CD4-positive, alpha-beta memory T cell (primary cell): ENCODE measurements at regions not wholly inside any gene's neighbourhood (a gene's known extent, or its start where the extent isn't known, plus 50 kb on each side); places are given as distances from the start of the nearest gene placed in this dataset.
A peak's percentile ranks its signal among the peaks of the same experiment; 100 is the strongest.

Experiments used
- CTCF ChIA-PET: fragments of 350-600 bp; sonication (Branson Sonifier 250); formaldehyde crosslinking; loops from one replicate; lab custom pipeline; 2021; ENCODE audit warnings: inconsistent platforms; ENCODE audit not compliant: partially characterized antibody; lab: Charles Lee
- POLR2A ChIA-PET: fragments of 350-600 bp; sonication (Branson Sonifier 250); formaldehyde crosslinking; loops from one replicate; lab custom pipeline; 2021; ENCODE audit not compliant: partially characterized antibody; lab: Charles Lee
- DNase-seq, 5 donors: peaks; one replicate each; pipeline versions ENCODE4 v3.0.0 to v3.0.0-alpha.2; 2020 to 2022; ENCODE audit warnings: mixed read lengths in 1 of 5
- H3K27ac ChIP-seq: one replicate; pipeline ENCODE4 v1.7.0; 2013; ENCODE audit warnings: low read depth, low read length
- H3K27me3 ChIP-seq: 2 replicates; pipeline ENCODE4 v1.7.0; 2013; ENCODE audit warnings: mild to moderate bottlenecking, low read length, moderate library complexity; ENCODE audit not compliant: insufficient read depth
- H3K36me3 ChIP-seq: 2 replicates; pipeline ENCODE4 v1.7.0; 2013; ENCODE audit warnings: mild to moderate bottlenecking, low read length, moderate library complexity; ENCODE audit not compliant: insufficient read depth
- H3K4me1 ChIP-seq: 2 replicates; pipeline ENCODE4 v1.7.0; 2013; ENCODE audit warnings: mild to moderate bottlenecking, low read length, moderate library complexity; ENCODE audit not compliant: insufficient read depth
- H3K4me3 ChIP-seq, 2 donors: one replicate each; pipeline ENCODE4 v1.7.0; 2013; ENCODE audit warnings: low read length in 2 of 2, mild to moderate bottlenecking in 1 of 2
- H3K9me3 ChIP-seq, 2 donors: one replicate each; pipeline ENCODE4 v1.7.0; 2013; ENCODE audit warnings: low read length in 2 of 2, control low read depth in 1 of 2; ENCODE audit not compliant: control insufficient read depth in 1 of 2
- H3K27ac Mint-ChIP-seq, 7 donors: one replicate each; pipeline ENCODE4 v1.8.0; 2020 to 2021; ENCODE audit warnings: mixed read lengths in 7 of 7, mild to moderate bottlenecking in 6 of 7, inconsistent platforms in 3 of 7, moderate library complexity in 3 of 7
- H3K27me3 Mint-ChIP-seq, 2 donors: one replicate each; pipeline ENCODE4 v1.8.0; 2020 to 2021; ENCODE audit warnings: mixed read lengths in 2 of 2
- H3K36me3 Mint-ChIP-seq, 2 donors: one replicate each; pipeline ENCODE4 v1.8.0; 2020 to 2021; ENCODE audit warnings: mixed read lengths in 2 of 2, inconsistent platforms in 1 of 2, mild to moderate bottlenecking in 1 of 2
- H3K4me1 Mint-ChIP-seq, 4 donors: one replicate each; pipeline ENCODE4 v1.8.0; 2020 to 2021; ENCODE audit warnings: mixed read lengths in 4 of 4, mild to moderate bottlenecking in 1 of 4
- H3K4me3 Mint-ChIP-seq, 8 donors: one replicate each; pipeline ENCODE4 v1.8.0; 2020 to 2021; ENCODE audit warnings: mixed read lengths in 8 of 8, mild to moderate bottlenecking in 7 of 8, moderate library complexity in 6 of 8, inconsistent platforms in 3 of 8
- H3K9me3 Mint-ChIP-seq, 8 donors: one replicate each; pipeline ENCODE4 v1.8.0; 2020 to 2021; ENCODE audit warnings: mixed read lengths in 8 of 8, mild to moderate bottlenecking in 5 of 8, inconsistent platforms in 3 of 8, moderate library complexity in 1 of 8
- intact Hi-C: fragments of 100-400 bp; cut with micrococcal nuclease; formaldehyde crosslinking; loops from one replicate; pipeline ENCODE4 v1.15.1; 2023

DNA sequence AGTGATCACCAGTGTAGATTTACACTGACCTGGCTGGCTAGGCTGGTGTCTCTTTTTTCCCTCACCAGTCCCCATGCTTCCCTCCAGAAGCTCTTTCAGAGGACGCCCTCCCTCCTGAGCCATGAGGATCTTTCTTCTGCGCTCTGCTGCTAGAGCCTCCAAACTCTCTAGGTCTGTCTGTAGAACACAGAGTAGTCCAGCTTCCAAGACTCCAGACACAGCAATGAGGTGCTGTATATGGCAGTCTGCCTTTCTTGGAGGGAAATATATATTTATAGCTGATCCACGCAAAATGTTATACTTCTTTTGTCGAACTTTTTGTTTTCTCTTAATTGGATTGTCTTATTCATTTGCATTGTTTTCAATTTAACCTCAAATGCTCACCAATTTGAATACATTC is 1121.8 kb downstream of the ROBO2 start:
- no peaks in the 10 kb centered on the region for H3K36me3 ChIP-seq
- POLR2A ChIA-PET = no interaction called here
- H3K27ac ChIP-seq = no peak overlapping the region
- H3K4me1 ChIP-seq = no peaks in the 10 kb centered on the region
- H3K4me1 Mint-ChIP-seq = no peaks in the 10 kb centered on the region
- no peaks in the 10 kb centered on the region for H3K9me3 ChIP-seq
- intact Hi-C loops = no loop called here
- H3K4me3 ChIP-seq = no peak overlapping the region
- H3K9me3 Mint-ChIP-seq = peaks cover 2 to 15% (median 7%) of the 10 kb centered on the region in 8 donors
- no peak overlapping the region for H3K4me3 Mint-ChIP-seq
- no peaks in the 10 kb centered on the region for H3K36me3 Mint-ChIP-seq
- H3K27me3 ChIP-seq = no peaks in the 10 kb centered on the region
- H3K27me3 Mint-ChIP-seq = no peaks in the 10 kb centered on the region
- no peak for DNase-seq
- no peak overlapping the region for H3K27ac Mint-ChIP-seq
- CTCF ChIA-PET = interaction anchor here (1.2 to 1.6 kb wide), 2 partner anchors 19 to 483 kb away, joined by 3 read pairs; no protein-coding TSS in a partner anchor

DNA sequence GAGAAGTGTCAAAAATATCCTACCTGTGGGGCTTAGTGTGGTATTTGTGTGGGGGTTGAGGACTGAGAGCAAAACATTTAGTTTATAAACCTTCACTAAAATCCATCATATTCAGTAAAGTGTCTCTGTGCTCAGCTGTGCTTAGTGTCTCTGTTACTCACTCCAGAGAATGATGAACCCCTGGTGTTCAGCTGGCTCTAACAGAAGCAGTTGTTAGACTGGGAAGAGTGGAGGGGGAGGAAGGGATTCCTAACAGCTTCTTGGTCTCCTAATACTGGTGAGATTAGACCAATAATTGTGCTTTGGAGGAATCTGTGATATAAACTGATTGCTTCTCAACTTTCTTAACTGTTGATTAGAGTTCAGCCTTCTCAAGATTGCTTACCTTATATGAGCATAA is 1123.5 kb downstream of the ROBO2 start:
- no peaks in the 10 kb centered on the region for H3K36me3 ChIP-seq
- no peaks in the 10 kb centered on the region for H3K4me1 ChIP-seq
- POLR2A ChIA-PET = no interaction called here
- no peak for DNase-seq
- Mint-ChIP-seq H3K27me3 (no peaks in the 10 kb centered on the region), H3K9me3 (peaks cover 0 to 17% (median 6%) of the 10 kb centered on the region in 8 donors), H3K4me3 (no peak overlapping the region), H3K4me1 (no peaks in the 10 kb centered on the region), H3K27ac (no peak overlapping the region), H3K36me3 (no peaks in the 10 kb centered on the region)
- no peak overlapping the region for H3K4me3 ChIP-seq
- H3K9me3 ChIP-seq = no peaks in the 10 kb centered on the region
- CTCF ChIA-PET = no interaction called here
- no peak overlapping the region for H3K27ac ChIP-seq
- H3K27me3 ChIP-seq = no peaks in the 10 kb centered on the region
- intact Hi-C loops = no loop called here

- intact Hi-C loops = no loop called here
- H3K9me3 Mint-ChIP-seq = peaks cover 0 to 24% (median 6%) of the 10 kb centered on the region in 8 donors
- H3K4me1 Mint-ChIP-seq = no peaks in the 10 kb centered on the region
- H3K27ac Mint-ChIP-seq = no peak overlapping the region
- Histone ChIP-seq H3K36me3 (no peaks in the 10 kb centered on the region), H3K4me1 (no peaks in the 10 kb centered on the region), H3K27ac (no peak overlapping the region), H3K27me3 (no peaks in the 10 kb centered on the region), H3K4me3 (no peak overlapping the region), H3K9me3 (no peaks in the 10 kb centered on the region)
- CTCF ChIA-PET = no interaction called here
- DNase-seq = no peak
- H3K4me3 Mint-ChIP-seq = no peak overlapping the region
- POLR2A ChIA-PET = no interaction called here
- no peaks in the 10 kb centered on the region for H3K36me3 Mint-ChIP-seq
- H3K27me3 Mint-ChIP-seq = no peaks in the 10 kb centered on the region
Observed at GRCh38 chr3:78165876-78166275, 1126.0 kb downstream of the ROBO2 start.

- H3K4me1 ChIP-seq = no peaks in the 10 kb centered on the region
- ChIA-PET POLR2A (no interaction called here), CTCF (no interaction called here)
- peaks cover 0 to 5% of the 10 kb centered on the region in 2 donors for H3K9me3 ChIP-seq
- H3K36me3 ChIP-seq = no peaks in the 10 kb centered on the region
- intact Hi-C loops = no loop called here
- H3K27me3 ChIP-seq = no peaks in the 10 kb centered on the region
- H3K27ac ChIP-seq = no peak overlapping the region
- Mint-ChIP-seq H3K27ac (no peak overlapping the region), H3K4me3 (peak overlapping the region in 1 of 8 donors; percentile 16), H3K27me3 (no peaks in the 10 kb centered on the region), H3K9me3 (peaks cover 0 to 8% (median 5%) of the 10 kb centered on the region in 8 donors), H3K36me3 (no peaks in the 10 kb centered on the region), H3K4me1 (no peaks in the 10 kb centered on the region)
- no peak for DNase-seq
- no peak overlapping the region for H3K4me3 ChIP-seq
Observed at GRCh38 chr3:78174821-78175220, 1134.9 kb downstream of the ROBO2 start.

- ChIA-PET POLR2A (no interaction called here), CTCF (no interaction called here)
- peaks cover 0 to 9% of the 10 kb centered on the region in 2 donors for H3K9me3 ChIP-seq
- Mint-ChIP-seq H3K9me3 (peaks cover 0 to 12% (median 7%) of the 10 kb centered on the region in 8 donors), H3K27me3 (no peaks in the 10 kb centered on the region), H3K36me3 (no peaks in the 10 kb centered on the region), H3K4me1 (no peaks in the 10 kb centered on the region), H3K4me3 (no peak overlapping the region), H3K27ac (no peak overlapping the region)
- no peaks in the 10 kb centered on the region for H3K36me3 ChIP-seq
- H3K4me3 ChIP-seq = no peak overlapping the region
- no peak for DNase-seq
- no peak overlapping the region for H3K27ac ChIP-seq
- intact Hi-C loops = no loop called here
- no peaks in the 10 kb centered on the region for H3K27me3 ChIP-seq
- H3K4me1 ChIP-seq = no peaks in the 10 kb centered on the region
Observed at GRCh38 chr3:78176869-78177268, 1137.0 kb downstream of the ROBO2 start.

DNA sequence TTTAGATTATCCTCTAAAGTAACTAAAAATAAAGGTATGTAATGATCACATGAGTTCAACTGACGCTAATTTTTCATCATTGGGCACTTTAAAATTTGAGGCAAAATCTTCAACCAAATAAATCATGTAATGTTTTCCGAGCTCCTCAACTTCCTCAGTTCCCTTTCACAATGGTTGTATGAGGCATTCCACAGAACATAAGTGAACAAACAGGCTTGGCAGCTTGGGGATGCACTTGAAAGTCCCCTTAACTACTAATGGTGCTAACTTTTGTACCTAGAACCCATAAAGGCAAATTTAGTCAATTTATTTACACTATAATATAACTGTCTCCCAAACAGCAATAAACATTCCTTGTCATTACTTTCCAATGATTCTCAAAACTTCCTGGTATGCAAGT is 1137.9 kb downstream of the ROBO2 start:
- no peak overlapping the region for H3K27ac Mint-ChIP-seq
- intact Hi-C loops = no loop called here
- peaks cover 0 to 9% of the 10 kb centered on the region in 2 donors for H3K9me3 ChIP-seq
- ChIA-PET POLR2A (no interaction called here), CTCF (no interaction called here)
- H3K4me3 ChIP-seq = no peak overlapping the region
- H3K4me1 ChIP-seq = no peaks in the 10 kb centered on the region
- no peak overlapping the region for H3K4me3 Mint-ChIP-seq
- H3K27me3 Mint-ChIP-seq = no peaks in the 10 kb centered on the region
- no peaks in the 10 kb centered on the region for H3K4me1 Mint-ChIP-seq
- H3K9me3 Mint-ChIP-seq = peaks cover 0 to 12% (median 7%) of the 10 kb centered on the region in 8 donors
- DNase-seq = no peak
- no peaks in the 10 kb centered on the region for H3K36me3 Mint-ChIP-seq
- no peak overlapping the region for H3K27ac ChIP-seq
- no peaks in the 10 kb centered on the region for H3K27me3 ChIP-seq
- no peaks in the 10 kb centered on the region for H3K36me3 ChIP-seq

GRCh38 chr3:78178209-78178608 is 1138.3 kb downstream of the ROBO2 start:
- no peak overlapping the region for H3K27ac ChIP-seq
- H3K9me3 Mint-ChIP-seq = peaks cover 0 to 13% (median 7%) of the 10 kb centered on the region in 8 donors
- intact Hi-C loops = no loop called here
- H3K27me3 Mint-ChIP-seq = no peaks in the 10 kb centered on the region
- no peaks in the 10 kb centered on the region for H3K36me3 Mint-ChIP-seq
- H3K4me3 ChIP-seq = no peak overlapping the region
- CTCF ChIA-PET = no interaction called here
- H3K4me3 Mint-ChIP-seq = no peak overlapping the region
- no peak for DNase-seq
- H3K9me3 ChIP-seq = peaks cover 0 to 9% of the 10 kb centered on the region in 2 donors
- no peaks in the 10 kb centered on the region for H3K4me1 ChIP-seq
- no peaks in the 10 kb centered on the region for H3K27me3 ChIP-seq
- no peaks in the 10 kb centered on the region for H3K36me3 ChIP-seq
- no peak overlapping the region for H3K27ac Mint-ChIP-seq
- POLR2A ChIA-PET = no interaction called here
- H3K4me1 Mint-ChIP-seq = no peaks in the 10 kb centered on the region
